ENCODE measurements at regions not wholly inside any gene's neighbourhood (a gene's known extent, or its start where the extent isn't known, plus 50 kb on each side); places are given as distances from the start of the nearest gene placed in this dataset.

DNA sequence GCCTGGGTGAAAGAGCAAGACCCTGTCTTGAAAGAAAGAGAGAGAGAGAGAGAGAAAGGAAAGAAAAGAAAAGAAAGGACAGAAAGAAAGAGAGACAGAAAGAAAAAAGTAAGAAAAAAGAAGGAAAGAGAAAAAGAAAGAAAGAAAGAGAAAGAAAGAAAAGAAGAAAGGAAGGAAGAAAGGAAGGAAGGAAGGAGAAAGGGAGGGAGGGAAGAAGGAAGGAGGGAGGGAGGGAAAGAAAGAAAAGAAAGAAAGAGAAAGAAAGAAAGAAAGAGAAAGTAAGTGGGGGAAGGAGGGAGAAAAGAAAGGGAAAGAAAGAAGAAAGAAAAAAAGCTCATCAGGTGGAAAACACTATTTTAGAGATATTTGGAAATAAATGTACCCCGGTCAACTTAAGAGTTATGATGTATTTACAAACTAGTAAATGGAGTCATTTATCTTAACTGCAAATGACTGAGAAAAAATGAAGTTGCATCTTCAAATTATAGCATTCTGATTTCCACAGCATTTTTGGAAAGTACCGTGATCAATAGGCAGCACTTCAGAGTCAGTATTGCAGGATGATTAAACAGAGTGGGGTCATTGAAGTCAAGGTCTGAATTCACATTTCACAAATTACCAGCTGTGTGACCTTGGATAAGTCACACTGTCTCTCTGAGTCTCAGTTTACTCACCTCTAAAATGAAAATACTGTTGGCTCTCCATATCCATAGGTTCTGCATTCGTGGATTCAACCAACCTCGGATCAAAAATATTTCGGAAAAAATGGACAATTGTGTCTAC, 64.1 kb upstream of the SMAD1 start:
- Mint-ChIP-seq H3K4me1 (ENCODE audit: low read depth) (no peaks in the 10 kb centered on the region), H3K27ac (no peak overlapping the region), H3K4me3 (no peak overlapping the region), H3K27me3 (peaks cover 8% of the 10 kb centered on the region), H3K36me3 (ENCODE audit: low read depth) (no peaks in the 10 kb centered on the region), H3K9me3 (no peaks in the 10 kb centered on the region)
- ATAC-seq (no peak), DNase-seq (no peak)
- peak; percentile 36 for TF ChIP-seq CTCF (IDR thresholded peaks at IDR 0.05)
- ChIA-PET POLR2A (no interaction called here), CTCF (no interaction called here)
- intact Hi-C loops (cut with micrococcal nuclease), result no loop called here

DNA sequence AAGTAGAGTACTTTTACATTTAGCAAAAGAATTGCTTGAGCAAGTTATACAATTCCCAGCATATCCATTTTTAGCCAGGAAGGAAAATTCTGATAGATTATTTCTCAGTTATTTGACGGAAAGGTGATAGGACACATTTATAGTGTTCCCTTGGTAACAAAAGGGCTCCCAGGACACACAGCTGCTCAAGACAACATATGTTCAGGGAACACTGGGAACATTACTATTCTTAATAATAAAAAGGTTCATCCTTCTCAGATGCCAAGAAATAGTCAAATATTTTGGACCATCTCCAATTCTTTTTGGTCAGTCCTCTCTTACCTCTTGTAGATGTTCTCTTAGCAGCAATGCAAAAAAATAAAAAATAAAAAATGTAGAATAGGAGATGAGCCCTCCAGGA, 66.8 kb upstream of the SMAD1 start:
- Mint-ChIP-seq H3K9me3 (no peaks in the 10 kb centered on the region), H3K27ac (no peak overlapping the region), H3K4me1 (ENCODE audit: low read depth) (no peaks in the 10 kb centered on the region), H3K4me3 (no peak overlapping the region), H3K27me3 (peaks cover 7% of the 10 kb centered on the region), H3K36me3 (ENCODE audit: low read depth) (no peaks in the 10 kb centered on the region)
- CTCF ChIA-PET, result no interaction called here
- no peak for TF ChIP-seq CTCF (IDR thresholded peaks at IDR 0.05)
- DNase-seq (no peak), ATAC-seq (no peak)
- POLR2A ChIA-PET, result no interaction called here
- intact Hi-C loops (cut with micrococcal nuclease), result no loop called here

DNA sequence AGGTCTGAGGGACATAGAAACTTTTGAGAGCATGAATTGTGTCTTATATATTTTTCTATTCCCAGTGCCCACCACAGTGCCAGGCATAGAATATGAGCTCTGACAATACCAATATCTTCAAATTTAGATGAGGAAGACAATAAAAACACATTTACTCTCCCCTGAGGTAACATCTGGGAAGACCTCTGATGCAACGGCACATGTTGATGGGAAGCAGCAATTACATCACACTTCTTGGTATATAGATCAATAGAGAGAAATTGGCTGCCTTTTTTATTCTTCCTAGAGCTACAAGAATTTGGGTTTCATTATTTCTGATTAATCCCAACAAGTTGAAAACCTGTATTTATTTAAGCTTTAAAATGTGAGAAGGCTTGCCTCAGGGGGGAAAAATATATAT, 67.4 kb upstream of the SMAD1 start:
- intact Hi-C loops (cut with micrococcal nuclease), result no loop called here
- Mint-ChIP-seq H3K4me1 (ENCODE audit: low read depth) (no peaks in the 10 kb centered on the region), H3K36me3 (ENCODE audit: low read depth) (no peaks in the 10 kb centered on the region), H3K27me3 (peaks cover 7% of the 10 kb centered on the region), H3K27ac (no peak overlapping the region), H3K4me3 (no peak overlapping the region), H3K9me3 (no peaks in the 10 kb centered on the region)
- POLR2A ChIA-PET, result interaction anchor here (0.7 kb wide), 1 partner anchor 11 kb away, joined by 3 read pairs; no protein-coding TSS in a partner anchor
- no peak for ATAC-seq
- TF ChIP-seq CTCF (IDR thresholded peaks at IDR 0.05), result no peak
- no peak for DNase-seq
- CTCF ChIA-PET, result no interaction called here

- ChIA-PET CTCF (no interaction called here), POLR2A (no interaction called here)
- H3K27ac Mint-ChIP-seq, result no peak overlapping the region
- no peaks in the 10 kb centered on the region for H3K4me1 Mint-ChIP-seq (ENCODE audit: low read depth)
- no peak overlapping the region for H3K4me3 Mint-ChIP-seq
- H3K36me3 Mint-ChIP-seq (ENCODE audit: low read depth), result no peaks in the 10 kb centered on the region
- H3K27me3 Mint-ChIP-seq, result peaks cover 2% of the 10 kb centered on the region
- no peaks in the 10 kb centered on the region for H3K9me3 Mint-ChIP-seq
- ATAC-seq (no peak), DNase-seq (no peak)
- TF ChIP-seq CTCF (IDR thresholded peaks at IDR 0.05), result no peak
- intact Hi-C loops (cut with micrococcal nuclease), result no loop called here
Measured at GRCh38 chr4:145406970-145407369, 74.7 kb upstream of the SMAD1 start.

GRCh38 chr4:145404761-145405160, 76.9 kb upstream of the SMAD1 start:
- no peak for TF ChIP-seq CTCF (IDR thresholded peaks at IDR 0.05)
- intact Hi-C loops (cut with micrococcal nuclease), result no loop called here
- no peak for DNase-seq
- Mint-ChIP-seq H3K36me3 (ENCODE audit: low read depth) (no peaks in the 10 kb centered on the region), H3K27me3 (peaks cover 14% of the 10 kb centered on the region), H3K27ac (no peak overlapping the region), H3K4me3 (no peak overlapping the region), H3K4me1 (ENCODE audit: low read depth) (no peaks in the 10 kb centered on the region), H3K9me3 (no peaks in the 10 kb centered on the region)
- POLR2A ChIA-PET, result interaction anchor here (0.5 kb wide), 1 partner anchor 774 kb away, joined by 4 read pairs; no protein-coding TSS in a partner anchor
- ATAC-seq, result no peak
- CTCF ChIA-PET, result interaction anchor here (1.2 kb wide), 1 partner anchor 152 kb away, joined by 4 read pairs; no protein-coding TSS in a partner anchor

Data from activated CD8-positive, alpha-beta T cell treated with anti-CD3 and anti-CD28 coated beads for 36 hours (primary cell).